Skin epidermis (tissue), 12 donors: ENCODE measurements at regions not wholly inside any gene's neighbourhood (a gene's known extent, or its start where the extent isn't known, plus 50 kb on each side); places are given as distances from the start of the nearest gene placed in this dataset.
A peak's percentile ranks its signal among the peaks of the same experiment; 100 is the strongest.

ENCODE experiments used
- H3K27ac ChIP-seq, 21 experiments: fragments of 200-600 bp; sonication (generic) in 11 of 21; one replicate each; pipeline ENCODE4 v1.5.0; 2020; ENCODE audit warnings: mild to moderate bottlenecking in 3 of 21, inconsistent platforms in 2 of 21, moderate library complexity in 2 of 21
- H3K4me3 ChIP-seq, 7 experiments: fragments of 200-600 bp; sonication (generic) in 2 of 7; one replicate each; pipeline ENCODE4 v1.5.0; 2020; ENCODE audit warnings: inconsistent platforms in 2 of 7, mild to moderate bottlenecking in 2 of 7, moderate library complexity in 1 of 7

- H3K4me3 ChIP-seq = no peak overlapping the region
These were observed 55.0 kb downstream of the GPR6 start for GRCh38 chr6:110033101-110033500.

GRCh38 chr6:110033749-110034666 is 55.9 kb downstream of the GPR6 start:
- Histone ChIP-seq H3K27ac (no peak overlapping the region), H3K4me3 (no peak overlapping the region)

More at GRCh38 chr6:110033101-110033500, 55.0 kb downstream of the GPR6 start:
- H3K27ac ChIP-seq = no peak overlapping the region

- no peak overlapping the region for H3K27ac ChIP-seq
- no peak overlapping the region for H3K4me3 ChIP-seq
These were observed 56.5 kb downstream of the GPR6 start for GRCh38 chr6:110034667-110035036.

- H3K27ac ChIP-seq = no peak overlapping the region
- H3K4me3 ChIP-seq = no peak overlapping the region
These were observed 57.2 kb downstream of the GPR6 start for GRCh38 chr6:110035321-110035720.

- H3K4me3 ChIP-seq = no peak overlapping the region
- no peak overlapping the region for H3K27ac ChIP-seq
These were observed 58.5 kb downstream of the GPR6 start for GRCh38 chr6:110036408-110037302.

GRCh38 chr6:110037726-110038295 is 59.7 kb downstream of the GPR6 start:
- H3K4me3 ChIP-seq = no peak overlapping the region

GRCh38 chr6:110039364-110039980 is 61.4 kb downstream of the GPR6 start:
- Histone ChIP-seq H3K4me3 (peak overlapping the region; percentile 4 to 23 (median 22)), H3K27ac (peak overlapping the region in 13 of 21 experiments; percentile 1 to 77 (median 50))

More at GRCh38 chr6:110037726-110038295, 59.7 kb downstream of the GPR6 start:
- peak overlapping the region in 6 of 21 experiments; percentile 7 to 71 (median 27) for H3K27ac ChIP-seq

GRCh38 chr6:110039981-110040383 is 61.9 kb downstream of the GPR6 start:
- Histone ChIP-seq H3K27ac (peak overlapping the region in 12 of 21 experiments; percentile 1 to 77 (median 53)), H3K4me3 (peak overlapping the region; percentile 4 to 23 (median 22))

- no peak overlapping the region for H3K27ac ChIP-seq
These were observed 62.6 kb downstream of the GPR6 start for GRCh38 chr6:110040716-110041115.

GRCh38 chr6:110041126-110041525 is 63.0 kb downstream of the GPR6 start:
- Histone ChIP-seq H3K27ac (no peak overlapping the region), H3K4me3 (no peak overlapping the region)

More at GRCh38 chr6:110040716-110041115, 62.6 kb downstream of the GPR6 start:
- H3K4me3 ChIP-seq = no peak overlapping the region

- Histone ChIP-seq H3K4me3 (no peak overlapping the region), H3K27ac (no peak overlapping the region)
These were observed 63.7 kb downstream of the GPR6 start for GRCh38 chr6:110041830-110042229.

- Histone ChIP-seq H3K4me3 (no peak overlapping the region), H3K27ac (no peak overlapping the region)
These were observed 64.7 kb downstream of the GPR6 start for GRCh38 chr6:110042670-110043296.

- Histone ChIP-seq H3K27ac (no peak overlapping the region), H3K4me3 (no peak overlapping the region)
These were observed 65.4 kb downstream of the GPR6 start for GRCh38 chr6:110043366-110043994.

GRCh38 chr6:110044096-110044495 is 66.0 kb downstream of the GPR6 start:
- Histone ChIP-seq H3K27ac (no peak overlapping the region), H3K4me3 (no peak overlapping the region)

GRCh38 chr6:110044622-110045021 is 66.5 kb downstream of the GPR6 start:
- Histone ChIP-seq H3K4me3 (no peak overlapping the region), H3K27ac (no peak overlapping the region)

- H3K27ac ChIP-seq = no peak overlapping the region
- no peak overlapping the region for H3K4me3 ChIP-seq
These were observed 70.2 kb downstream of the GPR6 start for GRCh38 chr6:110048221-110048875.

GRCh38 chr6:110049696-110050439 is 71.8 kb downstream of the GPR6 start:
- Histone ChIP-seq H3K27ac (no peak overlapping the region), H3K4me3 (no peak overlapping the region)
